ENCODE measurements at regions not wholly inside any gene's neighbourhood (a gene's known extent, or its start where the extent isn't known, plus 50 kb on each side); places are given as distances from the start of the nearest gene placed in this dataset.

DNA sequence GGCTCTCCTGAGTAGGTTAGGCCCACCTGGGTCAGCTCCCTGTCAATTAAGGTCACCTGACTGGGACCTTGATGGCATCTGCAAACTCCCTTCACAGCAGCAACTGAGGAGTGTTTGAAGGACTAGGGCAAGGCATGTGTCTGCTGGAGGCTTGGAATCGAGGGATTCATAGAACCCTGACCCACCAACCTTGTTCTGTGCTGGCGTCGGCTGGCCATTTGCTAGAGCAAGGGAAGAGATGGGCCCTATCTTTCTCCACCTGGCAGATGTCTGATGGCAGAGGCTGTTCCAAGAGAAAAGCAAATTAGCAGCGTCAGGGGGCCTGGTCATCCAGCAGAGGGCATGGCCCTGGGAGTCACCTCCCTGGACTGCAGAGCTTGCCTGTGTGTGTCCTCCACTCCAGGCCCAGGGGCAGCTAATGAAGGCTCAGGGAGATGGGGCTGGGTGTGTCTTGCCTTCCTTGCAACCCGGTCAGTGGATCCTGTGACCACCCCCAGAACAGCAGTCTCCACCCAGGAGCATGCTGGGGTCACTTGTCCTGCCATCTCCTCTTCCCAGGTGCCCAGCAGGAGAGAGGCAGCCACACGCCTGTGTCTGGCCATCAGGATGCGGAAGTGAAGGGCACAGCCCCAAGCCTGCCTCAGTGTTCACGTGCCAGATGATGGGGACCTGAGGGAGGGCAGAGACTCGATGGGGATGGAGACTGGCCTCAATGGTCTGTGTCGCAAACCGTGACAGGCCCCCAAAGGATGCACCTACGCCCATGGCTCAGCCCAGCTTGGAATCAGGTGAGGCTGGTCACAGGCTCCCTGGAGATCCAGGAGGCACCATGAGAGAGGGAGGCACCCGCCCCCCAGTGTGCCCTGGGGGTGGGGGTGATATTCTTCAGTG, 53.9 kb downstream of the BARX1 start:
- TF ChIP-seq ZFX (IDR thresholded peaks at IDR 0.05): no peak
- TF ChIP-seq, protein P1, sequence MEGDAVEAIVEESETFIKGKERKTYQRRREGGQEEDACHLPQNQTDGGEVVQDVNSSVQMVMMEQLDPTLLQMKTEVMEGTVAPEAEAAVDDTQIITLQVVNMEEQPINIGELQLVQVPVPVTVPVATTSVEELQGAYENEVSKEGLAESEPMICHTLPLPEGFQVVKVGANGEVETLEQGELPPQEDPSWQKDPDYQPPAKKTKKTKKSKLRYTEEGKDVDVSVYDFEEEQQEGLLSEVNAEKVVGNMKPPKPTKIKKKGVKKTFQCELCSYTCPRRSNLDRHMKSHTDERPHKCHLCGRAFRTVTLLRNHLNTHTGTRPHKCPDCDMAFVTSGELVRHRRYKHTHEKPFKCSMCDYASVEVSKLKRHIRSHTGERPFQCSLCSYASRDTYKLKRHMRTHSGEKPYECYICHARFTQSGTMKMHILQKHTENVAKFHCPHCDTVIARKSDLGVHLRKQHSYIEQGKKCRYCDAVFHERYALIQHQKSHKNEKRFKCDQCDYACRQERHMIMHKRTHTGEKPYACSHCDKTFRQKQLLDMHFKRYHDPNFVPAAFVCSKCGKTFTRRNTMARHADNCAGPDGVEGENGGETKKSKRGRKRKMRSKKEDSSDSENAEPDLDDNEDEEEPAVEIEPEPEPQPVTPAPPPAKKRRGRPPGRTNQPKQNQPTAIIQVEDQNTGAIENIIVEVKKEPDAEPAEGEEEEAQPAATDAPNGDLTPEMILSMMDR (conservative IDR thresholded peaks at IDR 0.05): no peak
- H3K27ac ChIP-seq: no peak overlapping the region

DNA sequence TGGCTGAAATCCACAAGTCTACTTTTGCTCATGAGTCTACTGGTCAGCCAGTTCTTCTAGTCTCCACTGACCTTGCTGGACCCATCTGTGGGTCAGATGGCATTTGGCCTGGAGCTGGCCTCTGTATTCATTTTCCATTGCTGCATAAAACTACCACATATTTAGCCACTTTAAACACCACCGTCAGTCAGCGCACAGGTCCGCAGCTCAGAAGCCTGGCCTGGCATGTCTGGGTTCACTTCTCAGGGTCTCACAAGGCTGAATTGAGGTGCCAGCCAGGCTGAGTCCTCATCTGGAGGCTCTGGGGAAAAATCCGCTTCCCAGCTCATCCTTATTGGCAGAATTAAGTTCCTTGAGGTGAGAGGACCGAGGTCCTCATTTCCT, 54.7 kb downstream of the BARX1 start:
- TF ChIP-seq, protein P1 (conservative IDR thresholded peaks at IDR 0.05): no peak
- TF ChIP-seq ZFX (IDR thresholded peaks at IDR 0.05): no peak
- no peak overlapping the region for H3K27ac ChIP-seq

GRCh38 chr9:93899609-93900435, 55.3 kb downstream of the BARX1 start:
- no peak overlapping the region for H3K27ac ChIP-seq
- TF ChIP-seq, protein P1 (conservative IDR thresholded peaks at IDR 0.05): no peak
- no peak for TF ChIP-seq ZFX (IDR thresholded peaks at IDR 0.05)

GRCh38 chr9:93898502-93899426, 56.4 kb downstream of the BARX1 start:
- H3K27ac ChIP-seq: no peak overlapping the region
- TF ChIP-seq, protein P1 (conservative IDR thresholded peaks at IDR 0.05): no peak
- no peak for TF ChIP-seq ZFX (IDR thresholded peaks at IDR 0.05)

- H3K27ac ChIP-seq: no peak overlapping the region
- TF ChIP-seq, protein P1 (conservative IDR thresholded peaks at IDR 0.05): no peak
- no peak for TF ChIP-seq ZFX (IDR thresholded peaks at IDR 0.05)
These were observed 57.1 kb downstream of the BARX1 start for GRCh38 chr9:93898026-93898425.

GRCh38 chr9:93897075-93897970, 57.8 kb downstream of the BARX1 start:
- no peak overlapping the region for H3K27ac ChIP-seq
- no peak for TF ChIP-seq ZFX (IDR thresholded peaks at IDR 0.05)
- TF ChIP-seq, protein P1 (conservative IDR thresholded peaks at IDR 0.05): no peak

Measured in C4-2B (cell line).